ENCODE measurements at regions not wholly inside any gene's neighbourhood (a gene's known extent, or its start where the extent isn't known, plus 50 kb on each side); places are given as distances from the start of the nearest gene placed in this dataset.

DNA sequence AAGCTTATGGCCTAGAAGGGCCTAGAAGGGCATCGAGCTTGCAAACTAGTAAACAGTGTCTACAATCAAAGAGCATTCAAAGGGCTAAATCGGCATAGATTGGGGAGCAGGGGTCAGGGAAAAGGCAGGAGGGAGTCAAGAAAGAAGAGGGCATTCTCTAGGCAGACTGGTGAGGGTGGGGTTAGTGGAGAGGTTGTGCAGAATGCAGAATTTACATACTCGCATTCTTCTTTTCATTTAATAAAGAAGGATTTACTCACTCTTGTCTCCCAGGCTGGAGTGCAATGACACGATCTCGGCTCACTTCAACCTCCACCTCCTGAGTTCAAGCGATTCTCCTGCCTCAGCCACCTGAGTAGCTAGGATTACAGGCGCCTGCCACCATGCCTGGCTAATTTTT lies 110.7 kb downstream of the TRIM43 start:
- TF ChIP-seq, protein P1, sequence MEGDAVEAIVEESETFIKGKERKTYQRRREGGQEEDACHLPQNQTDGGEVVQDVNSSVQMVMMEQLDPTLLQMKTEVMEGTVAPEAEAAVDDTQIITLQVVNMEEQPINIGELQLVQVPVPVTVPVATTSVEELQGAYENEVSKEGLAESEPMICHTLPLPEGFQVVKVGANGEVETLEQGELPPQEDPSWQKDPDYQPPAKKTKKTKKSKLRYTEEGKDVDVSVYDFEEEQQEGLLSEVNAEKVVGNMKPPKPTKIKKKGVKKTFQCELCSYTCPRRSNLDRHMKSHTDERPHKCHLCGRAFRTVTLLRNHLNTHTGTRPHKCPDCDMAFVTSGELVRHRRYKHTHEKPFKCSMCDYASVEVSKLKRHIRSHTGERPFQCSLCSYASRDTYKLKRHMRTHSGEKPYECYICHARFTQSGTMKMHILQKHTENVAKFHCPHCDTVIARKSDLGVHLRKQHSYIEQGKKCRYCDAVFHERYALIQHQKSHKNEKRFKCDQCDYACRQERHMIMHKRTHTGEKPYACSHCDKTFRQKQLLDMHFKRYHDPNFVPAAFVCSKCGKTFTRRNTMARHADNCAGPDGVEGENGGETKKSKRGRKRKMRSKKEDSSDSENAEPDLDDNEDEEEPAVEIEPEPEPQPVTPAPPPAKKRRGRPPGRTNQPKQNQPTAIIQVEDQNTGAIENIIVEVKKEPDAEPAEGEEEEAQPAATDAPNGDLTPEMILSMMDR (conservative IDR thresholded peaks at IDR 0.05; ENCODE audit: low read depth, low read length), result no peak
- TF ChIP-seq EZH2 (IDR thresholded peaks at IDR 0.05; ENCODE audit: borderline replicate concordance, low read depth, low read length, poor library complexity, severe bottlenecking), result no peak

Measured in A673 (cell line).